ENCODE measurements at regions not wholly inside any gene's neighbourhood (a gene's known extent, or its start where the extent isn't known, plus 50 kb on each side); places are given as distances from the start of the nearest gene placed in this dataset.
A peak's percentile ranks its signal among the peaks of the same experiment; 100 is the strongest.
"Not testable (repeated sequence)": the region's sequence is repeated elsewhere in the genome, so short reads cannot be mapped to it uniquely, and the experiment has no call there.

GRCh38 chr10:4181621-4182049 lies 396.6 kb upstream of the KLF6 start:
- DNase-seq: no peak

GRCh38 chr10:4181081-4181480 lies 396.1 kb upstream of the KLF6 start:
- DNase-seq: no peak

- DNase-seq: no peak
Measured at GRCh38 chr10:4177791-4178190, 392.8 kb upstream of the KLF6 start.

GRCh38 chr10:4176500-4177281 lies 391.7 kb upstream of the KLF6 start:
- peak in 1 of 2 donors; percentile 14 for DNase-seq

- DNase-seq: no peak
Measured at GRCh38 chr10:4174197-4174596, 389.2 kb upstream of the KLF6 start.

- no peak for DNase-seq
Measured at GRCh38 chr10:4170633-4171314, 385.8 kb upstream of the KLF6 start.

- no peak for DNase-seq
Measured at GRCh38 chr10:4170181-4170580, 385.2 kb upstream of the KLF6 start.

GRCh38 chr10:4169448-4169847 lies 384.4 kb upstream of the KLF6 start:
- no peak for DNase-seq

- DNase-seq: no peak
Measured at GRCh38 chr10:4167216-4167615, 382.2 kb upstream of the KLF6 start.

- DNase-seq: no peak
Measured at GRCh38 chr10:4162571-4163286, 377.7 kb upstream of the KLF6 start.

- no peak for DNase-seq
Measured at GRCh38 chr10:4159173-4159572, 374.2 kb upstream of the KLF6 start.

GRCh38 chr10:4154191-4154715 lies 369.2 kb upstream of the KLF6 start:
- DNase-seq: no peak

GRCh38 chr10:4151466-4151865 lies 366.5 kb upstream of the KLF6 start:
- DNase-seq: no peak

- no peak for DNase-seq
Measured at GRCh38 chr10:4150676-4151075, 365.7 kb upstream of the KLF6 start.

- not testable (repeated sequence) for DNase-seq
Measured at GRCh38 chr10:4149460-4149859, 364.5 kb upstream of the KLF6 start.

GRCh38 chr10:4147245-4147644 lies 362.2 kb upstream of the KLF6 start:
- DNase-seq: no peak

- DNase-seq: no peak
Measured at GRCh38 chr10:4144817-4145216, 359.8 kb upstream of the KLF6 start.

- no peak for DNase-seq
Measured at GRCh38 chr10:4141471-4141870, 356.5 kb upstream of the KLF6 start.

- DNase-seq: no peak
Measured at GRCh38 chr10:4138146-4138721, 353.2 kb upstream of the KLF6 start.

GRCh38 chr10:4137299-4137698 lies 352.3 kb upstream of the KLF6 start:
- no peak for DNase-seq

- no peak for DNase-seq
Measured at GRCh38 chr10:4136121-4136520, 351.1 kb upstream of the KLF6 start.

GRCh38 chr10:4132216-4132556 lies 347.2 kb upstream of the KLF6 start:
- DNase-seq: no peak

Measured in bone marrow (tissue), 2 donors.